Progenitor cell of endocrine pancreas (in vitro differentiated cells): ENCODE measurements at regions not wholly inside any gene's neighbourhood (a gene's known extent, or its start where the extent isn't known, plus 50 kb on each side); places are given as distances from the start of the nearest gene placed in this dataset.

Experiments used
- DNase-seq: peaks from one replicate; pipeline ENCODE4 v3.0.0; 2021; ENCODE audit warnings: low spot score; ENCODE audit not compliant: unreplicated experiment
- H3K27ac Mint-ChIP-seq: 2 replicates; pipeline ENCODE4 v1.8.0; 2021; ENCODE audit warnings: mild to moderate bottlenecking, moderate library complexity, mixed read lengths
- H3K27me3 Mint-ChIP-seq: 2 replicates; pipeline ENCODE4 v1.8.0; 2021; ENCODE audit warnings: mixed read lengths
- H3K36me3 Mint-ChIP-seq: 2 replicates; pipeline ENCODE4 v1.8.0; 2022; ENCODE audit warnings: mixed read lengths; ENCODE audit not compliant: insufficient read depth
- H3K4me1 Mint-ChIP-seq: 2 replicates; pipeline ENCODE4 v1.8.0; 2021; ENCODE audit warnings: low read depth, mixed read lengths
- H3K4me3 Mint-ChIP-seq: 2 replicates; pipeline ENCODE4 v1.8.0; 2021; ENCODE audit warnings: low read depth, mild to moderate bottlenecking, moderate library complexity, mixed read lengths
- H3K9me3 Mint-ChIP-seq: 2 replicates; pipeline ENCODE4 v1.8.0; 2021; ENCODE audit warnings: low read depth, mixed read lengths
- CTCF ChIP-seq: fragments of 200-600 bp; sonication (generic); IDR thresholded peaks from one replicate; pipeline ENCODE4 v1.5.0; 2021; ENCODE audit warnings: antibody characterized with exemption, mild to moderate bottlenecking; ENCODE audit not compliant: unreplicated experiment

- Mint-ChIP-seq H3K9me3 (peaks cover 10% of the 10 kb centered on the region), H3K27ac (peak overlapping the region; percentile 85), H3K4me1 (peaks cover 13% of the 10 kb centered on the region), H3K36me3 (no peaks in the 10 kb centered on the region), H3K27me3 (peaks cover 10% of the 10 kb centered on the region), H3K4me3 (no peak overlapping the region)
- TF ChIP-seq CTCF: no peak
- DNase-seq: no peak
Observed at GRCh38 chr6:156556811-156557210, 220.4 kb upstream of the ARID1B start.

- Mint-ChIP-seq H3K9me3 (peaks cover 7% of the 10 kb centered on the region), H3K4me1 (peaks cover 13% of the 10 kb centered on the region), H3K4me3 (no peak overlapping the region), H3K36me3 (no peaks in the 10 kb centered on the region), H3K27ac (no peak overlapping the region), H3K27me3 (peaks cover 15% of the 10 kb centered on the region)
- TF ChIP-seq CTCF: no peak
- no peak for DNase-seq
Observed at GRCh38 chr6:156555116-156555515, 222.1 kb upstream of the ARID1B start.

- no peak overlapping the region for H3K4me3 Mint-ChIP-seq
- peaks cover 22% of the 10 kb centered on the region for H3K27me3 Mint-ChIP-seq
Observed at GRCh38 chr6:156554160-156554559, 223.0 kb upstream of the ARID1B start.

GRCh38 chr6:156552849-156553248 is 224.3 kb upstream of the ARID1B start:
- H3K9me3 Mint-ChIP-seq: peaks cover 3% of the 10 kb centered on the region
- peaks cover 11% of the 10 kb centered on the region for H3K4me1 Mint-ChIP-seq
- H3K36me3 Mint-ChIP-seq: no peaks in the 10 kb centered on the region
- no peak for DNase-seq
- H3K27me3 Mint-ChIP-seq: peaks cover 23% of the 10 kb centered on the region
- no peak overlapping the region for H3K27ac Mint-ChIP-seq
- TF ChIP-seq CTCF: no peak
- H3K4me3 Mint-ChIP-seq: no peak overlapping the region

More at GRCh38 chr6:156554160-156554559, 223.0 kb upstream of the ARID1B start:
- H3K27ac Mint-ChIP-seq: no peak overlapping the region
- TF ChIP-seq CTCF: no peak
- H3K4me1 Mint-ChIP-seq: peaks cover 12% of the 10 kb centered on the region
- no peak for DNase-seq
- H3K36me3 Mint-ChIP-seq: no peaks in the 10 kb centered on the region
- H3K9me3 Mint-ChIP-seq: peaks cover 3% of the 10 kb centered on the region

GRCh38 chr6:156550949-156551348 is 226.2 kb upstream of the ARID1B start:
- DNase-seq: no peak
- Mint-ChIP-seq H3K4me3 (no peak overlapping the region), H3K36me3 (no peaks in the 10 kb centered on the region), H3K27me3 (peaks cover 23% of the 10 kb centered on the region), H3K27ac (no peak overlapping the region), H3K9me3 (peaks cover 3% of the 10 kb centered on the region), H3K4me1 (no peaks in the 10 kb centered on the region)
- no peak for TF ChIP-seq CTCF
